DMS53 treated with DMSO at 0.1 percent for 48 hours (cell line): ENCODE measurements at regions not wholly inside any gene's neighbourhood (a gene's known extent, or its start where the extent isn't known, plus 50 kb on each side); places are given as distances from the start of the nearest gene placed in this dataset.
"Not testable (repeated sequence)": the region's sequence is repeated elsewhere in the genome, so short reads cannot be mapped to it uniquely, and the experiment has no call there.

Experiments
- DNase-seq: peaks from one replicate; lab custom pipeline; 2025; ENCODE audit not compliant: unreplicated experiment; lab: John Stamatoyannopoulos, UW

GRCh38 chr12:88918161-88918560 is 337.9 kb upstream of the KITLG start:
- DNase-seq = no peak

DNA sequence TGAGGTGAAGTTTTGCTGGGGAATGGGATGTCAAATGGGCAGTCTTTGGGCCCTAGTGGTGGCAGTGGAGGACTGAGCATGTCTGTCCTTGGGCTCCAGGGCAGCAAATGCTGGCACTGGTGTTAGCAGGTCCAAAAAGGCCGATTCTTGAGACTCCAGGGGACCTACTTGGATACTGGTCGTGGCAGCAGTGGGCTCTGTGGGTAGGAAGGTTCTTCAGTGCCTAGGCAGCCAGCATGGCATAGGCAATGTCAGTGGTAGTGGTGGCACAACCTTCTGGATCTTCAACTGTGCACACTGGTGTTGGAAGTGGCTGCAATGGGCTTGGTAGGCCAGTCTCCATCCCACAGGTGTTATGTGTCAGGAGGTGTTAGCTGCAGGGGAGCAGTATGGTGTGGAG is 334.7 kb upstream of the KITLG start:
- no peak for DNase-seq

GRCh38 chr12:88909510-88909909 is 329.2 kb upstream of the KITLG start:
- no peak for DNase-seq

GRCh38 chr12:88908345-88908744 is 328.1 kb upstream of the KITLG start:
- DNase-seq = no peak

DNA sequence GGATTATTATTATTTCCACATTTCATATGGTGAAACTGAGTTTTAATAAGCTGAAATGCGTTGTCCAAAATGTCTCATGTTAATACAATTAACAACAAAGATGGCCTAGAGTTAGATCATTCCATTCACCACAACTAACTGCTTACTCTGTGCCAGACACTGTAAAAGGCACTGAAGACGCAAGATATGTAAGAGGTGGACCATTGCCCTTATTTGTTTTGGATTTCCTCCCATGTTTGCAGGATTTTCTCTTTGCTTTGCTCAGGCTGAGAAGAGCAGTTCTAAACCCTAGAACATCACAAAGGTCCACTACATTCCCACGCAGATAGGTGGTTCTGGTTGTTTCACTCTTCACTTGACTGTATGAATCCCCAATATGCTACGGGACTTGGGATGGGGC is 324.4 kb upstream of the KITLG start:
- no peak for DNase-seq

DNA sequence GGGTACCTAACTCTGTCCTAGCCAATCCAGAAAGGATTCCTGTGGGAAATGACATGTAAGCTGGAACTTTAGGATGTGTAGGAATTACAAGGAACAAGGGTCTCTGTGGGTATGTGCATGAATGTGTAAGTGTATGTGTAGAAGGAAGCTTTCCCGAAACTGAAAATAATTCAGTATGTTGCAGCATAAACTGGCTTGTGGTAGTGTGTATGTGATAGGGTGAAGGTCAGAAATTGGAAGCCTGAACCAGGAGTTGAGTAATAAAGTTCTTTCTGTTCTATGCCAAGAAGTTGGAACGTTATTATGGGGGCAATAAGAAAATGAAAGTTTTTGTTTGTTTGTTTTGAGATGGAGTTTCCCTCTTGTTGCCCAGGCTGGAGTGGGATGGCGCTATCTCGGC is 323.1 kb upstream of the KITLG start:
- DNase-seq = no peak

DNA sequence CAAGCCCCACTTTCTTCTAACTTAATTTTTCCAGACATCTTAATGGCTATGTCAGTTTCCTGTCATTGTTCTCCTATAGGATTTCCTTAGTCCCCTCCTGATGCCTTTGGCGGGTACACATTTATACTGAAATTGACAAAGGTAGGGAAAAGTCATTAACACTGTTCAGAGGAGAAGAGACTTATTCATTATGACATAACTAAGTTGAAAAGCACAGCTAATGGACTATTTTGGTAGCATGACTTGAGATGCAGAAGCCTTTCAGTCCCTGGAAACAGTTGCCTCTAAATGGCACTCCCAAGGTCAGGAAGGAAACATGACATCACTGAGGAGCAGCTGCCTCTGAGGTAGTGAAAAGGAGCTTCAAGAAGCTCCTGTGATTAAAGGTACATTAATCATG is 317.5 kb upstream of the KITLG start:
- DNase-seq = no peak

DNA sequence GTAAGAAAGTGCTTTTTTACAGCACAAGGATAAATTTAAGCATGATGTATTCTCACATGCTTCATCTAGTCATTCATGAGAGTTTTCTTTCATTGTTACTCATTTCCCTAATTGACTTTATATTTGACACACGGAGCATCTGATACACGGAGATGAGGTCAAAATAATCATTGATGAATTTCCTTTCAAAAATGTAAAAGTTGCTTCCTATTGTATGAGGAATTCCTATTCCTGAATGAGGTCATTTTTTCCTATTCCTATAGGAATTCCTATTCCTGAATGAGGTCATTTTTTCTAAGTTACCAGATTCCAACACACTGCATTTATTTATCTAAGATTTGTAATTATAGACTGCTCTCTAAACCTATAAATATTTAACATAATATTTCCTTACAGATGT is 316.7 kb upstream of the KITLG start:
- DNase-seq = no peak

DNA sequence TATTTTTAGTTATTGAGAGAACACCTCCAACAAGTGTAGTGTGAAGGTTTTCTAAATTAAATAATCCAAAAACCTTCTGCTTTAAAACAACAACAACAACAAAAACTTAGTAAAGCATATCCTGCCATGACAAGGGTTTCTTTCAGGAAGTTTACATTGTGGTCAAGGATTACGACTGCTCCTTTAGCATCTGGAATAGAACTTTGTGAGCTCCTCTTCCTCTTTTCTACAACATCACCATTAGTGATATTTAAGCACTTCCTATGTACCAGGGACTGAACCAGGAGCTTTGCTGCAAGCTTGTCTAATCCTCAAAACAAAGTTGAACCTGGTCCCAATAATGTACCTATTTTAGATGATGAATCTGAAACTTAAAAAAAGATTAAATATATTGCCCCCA is 315.4 kb upstream of the KITLG start:
- DNase-seq = no peak

GRCh38 chr12:88893801-88894200 is 313.5 kb upstream of the KITLG start:
- DNase-seq = peak; percentile 38

DNA sequence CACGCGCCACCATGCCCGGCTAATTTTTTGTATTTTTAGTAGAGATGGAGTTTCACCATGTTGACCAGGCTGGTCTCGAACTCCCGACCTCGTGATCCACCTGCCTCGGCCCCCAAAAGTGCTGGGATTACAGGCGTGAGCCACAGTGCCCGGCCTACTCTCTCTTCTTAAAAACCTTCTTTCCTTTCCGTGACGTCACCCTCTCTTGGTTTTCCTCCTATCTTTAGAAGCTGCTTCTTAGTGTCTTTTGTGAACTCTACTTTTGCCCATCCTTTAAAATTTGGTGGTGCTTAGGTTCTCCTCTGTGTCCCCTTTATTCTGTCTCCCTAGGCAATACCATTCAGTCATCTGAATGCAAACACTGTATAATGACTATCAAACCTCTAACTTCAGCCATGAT is 311.2 kb upstream of the KITLG start:
- not testable (repeated sequence) for DNase-seq

DNA sequence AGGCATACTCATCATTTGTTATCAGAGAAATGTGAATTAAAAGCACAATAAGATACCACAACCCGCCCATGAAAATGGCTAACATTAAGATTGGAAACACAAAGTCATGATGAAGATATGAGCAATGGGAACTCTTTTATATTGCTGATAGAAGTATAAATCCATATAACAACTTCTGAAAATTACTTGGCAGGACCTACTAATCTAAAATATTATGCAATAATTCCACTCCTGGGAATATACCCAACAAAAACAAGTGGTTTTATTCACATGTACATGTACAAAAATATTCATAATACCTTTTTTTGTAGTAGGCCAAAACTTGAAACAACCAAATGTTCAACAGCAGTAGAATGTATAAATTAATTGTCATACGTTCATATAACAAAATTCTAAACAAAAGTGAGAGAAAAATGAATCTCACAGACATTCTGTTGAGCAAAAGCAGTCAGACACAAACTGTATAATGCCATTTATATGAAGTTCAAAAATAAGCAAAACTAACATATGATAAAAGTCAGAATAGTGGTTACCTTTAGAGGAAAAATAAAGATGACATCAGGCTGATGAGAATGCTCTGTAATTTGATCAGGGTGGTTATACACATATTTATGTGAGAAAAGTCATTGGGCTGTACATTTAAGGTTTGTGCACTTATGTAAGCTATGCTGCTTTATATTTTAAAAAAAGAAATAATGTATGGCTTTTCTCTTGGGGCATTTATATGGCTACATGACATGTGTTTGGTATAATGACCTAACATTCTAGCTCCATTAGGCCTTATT is 309.2 kb upstream of the KITLG start:
- no peak for DNase-seq

- DNase-seq = no peak
These were observed 304.3 kb upstream of the KITLG start for GRCh38 chr12:88884600-88884999.

- DNase-seq = no peak
These were observed 302.4 kb upstream of the KITLG start for GRCh38 chr12:88882662-88883061.

DNA sequence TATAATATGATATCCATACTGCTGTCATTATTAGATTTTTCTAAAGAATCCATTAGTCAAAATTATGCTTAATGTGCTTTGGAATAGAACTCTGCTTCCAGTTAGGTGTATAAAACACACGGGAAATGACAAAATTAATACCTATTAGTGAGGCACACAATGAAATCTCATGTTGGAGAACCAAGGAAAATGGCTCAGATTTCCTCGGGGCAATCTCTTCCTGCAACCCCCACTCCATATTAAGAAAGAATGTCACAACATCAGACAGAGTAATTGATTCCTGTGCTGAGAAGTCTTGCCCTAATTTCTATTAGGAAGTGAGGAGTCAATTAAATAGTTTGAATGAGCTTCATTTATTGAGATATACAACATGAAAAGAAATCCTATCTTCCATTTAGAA is 299.8 kb upstream of the KITLG start:
- no peak for DNase-seq

GRCh38 chr12:88878295-88878694 is 298.0 kb upstream of the KITLG start:
- DNase-seq = no peak

DNA sequence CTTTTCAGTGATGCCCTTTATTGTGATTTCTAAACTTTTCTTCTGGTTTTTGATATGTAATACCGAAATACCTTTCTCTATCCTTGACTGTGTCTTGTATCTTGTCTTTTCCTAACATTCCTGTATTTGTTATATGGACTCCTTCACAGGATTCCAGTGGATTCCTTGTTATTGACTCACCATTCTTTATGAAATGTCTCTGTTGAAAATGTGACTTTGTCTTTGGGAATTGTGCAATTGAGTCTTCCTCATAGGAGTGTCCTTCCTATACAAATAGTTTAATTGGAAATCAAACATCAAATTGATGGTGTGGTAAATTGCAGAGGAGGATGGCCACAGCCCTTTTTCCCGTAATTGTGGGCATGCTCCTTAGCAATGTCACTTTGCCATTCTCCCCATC is 296.6 kb upstream of the KITLG start:
- no peak for DNase-seq

DNA sequence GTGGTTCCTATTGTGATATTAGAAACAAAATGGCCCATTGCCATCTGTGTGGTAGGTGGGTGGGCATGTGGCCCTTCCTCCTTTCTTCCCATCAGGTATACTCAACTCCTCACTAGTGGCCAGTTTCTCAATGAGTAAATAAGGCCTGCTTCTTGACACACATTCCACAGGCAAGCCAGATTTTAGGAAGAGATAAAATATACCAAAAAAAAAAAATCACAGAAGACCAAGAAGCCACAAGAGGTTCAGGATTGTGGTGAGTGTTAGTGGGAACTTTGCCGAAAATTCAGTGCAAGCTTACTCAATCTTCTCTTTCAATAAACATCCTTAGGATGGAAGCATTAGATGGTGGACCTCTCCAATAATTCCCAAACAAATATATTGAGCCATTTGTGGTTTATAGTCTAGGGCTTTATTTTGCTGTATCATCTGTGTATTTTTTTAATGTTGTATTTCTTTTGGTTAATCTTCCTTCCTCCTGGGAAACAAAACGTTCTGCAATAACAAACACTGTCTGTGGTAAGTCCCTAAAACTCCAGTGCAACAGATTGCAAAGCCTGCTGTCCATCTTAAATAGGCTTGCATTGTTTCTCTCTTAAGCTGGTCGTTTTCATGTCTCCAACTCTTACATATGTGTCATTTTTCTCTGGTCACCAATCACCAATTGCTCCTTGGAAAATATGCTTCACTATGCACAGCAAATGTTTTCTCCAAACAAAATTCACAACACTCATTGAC is 289.9 kb upstream of the KITLG start:
- no peak for DNase-seq

DNA sequence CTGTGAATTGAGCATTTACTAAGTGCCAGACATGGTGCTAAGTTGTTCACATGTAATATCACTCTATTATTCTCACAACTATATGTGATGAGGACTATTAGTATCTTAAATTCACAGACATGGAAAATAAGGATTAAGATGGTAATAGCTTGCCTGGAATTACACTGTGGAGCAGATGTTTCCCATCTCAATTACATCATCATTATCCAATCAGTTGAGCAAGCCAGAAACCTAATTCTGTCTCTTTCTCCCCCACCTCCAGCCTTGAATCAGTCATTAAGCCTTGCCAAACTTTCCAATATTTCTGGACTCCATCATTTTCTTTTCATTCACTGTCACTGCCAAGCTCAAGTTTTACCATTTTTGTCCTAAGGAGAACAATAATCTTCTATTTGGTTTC is 287.8 kb upstream of the KITLG start:
- DNase-seq = no peak

- DNase-seq = no peak
These were observed 287.2 kb upstream of the KITLG start for GRCh38 chr12:88867510-88867909.

- no peak for DNase-seq
These were observed 286.6 kb upstream of the KITLG start for GRCh38 chr12:88866881-88867280.

DNA sequence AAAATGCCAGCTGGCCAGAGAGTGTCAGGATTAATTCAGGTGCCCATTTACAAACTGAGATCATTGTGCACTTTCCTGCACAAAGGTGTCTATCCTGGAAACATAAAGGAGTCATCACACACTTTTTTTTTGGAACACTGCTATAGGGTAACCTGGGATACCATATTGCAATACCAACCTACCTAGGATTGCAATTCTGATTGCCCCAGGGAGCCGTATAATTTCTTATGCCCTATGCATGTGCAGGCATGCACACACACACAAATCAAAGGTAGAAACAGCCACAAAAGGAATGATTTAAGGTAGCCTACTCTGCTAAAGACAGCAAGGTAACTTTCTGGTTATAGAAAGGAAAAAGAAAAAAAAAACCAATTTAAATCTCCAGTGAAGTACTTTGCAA is 285.3 kb upstream of the KITLG start:
- DNase-seq = no peak

DNA sequence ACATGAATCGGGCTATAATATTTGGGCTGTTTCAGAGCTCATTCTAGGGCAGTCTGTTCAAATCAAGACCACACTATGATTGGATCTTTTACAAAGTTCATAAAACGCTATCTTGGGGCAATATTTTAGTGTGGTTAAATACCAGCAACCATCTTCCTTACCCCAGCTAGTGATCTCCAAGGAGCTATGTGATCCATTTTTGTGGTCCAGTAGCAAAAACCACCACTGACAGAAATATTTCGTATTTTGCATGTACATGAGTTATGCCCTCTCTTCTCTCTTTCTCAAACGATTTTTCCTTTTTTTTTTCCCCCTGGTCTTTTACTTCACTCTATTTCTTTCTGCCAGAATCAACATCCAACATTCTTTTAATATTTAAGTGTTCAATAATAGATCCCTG is 280.6 kb upstream of the KITLG start:
- no peak for DNase-seq
